ENCODE measurements at regions not wholly inside any gene's neighbourhood (a gene's known extent, or its start where the extent isn't known, plus 50 kb on each side); places are given as distances from the start of the nearest gene placed in this dataset.

GRCh38 chr11:86885311-86885710, 69.9 kb downstream of the FZD4 start:
- intact Hi-C loops (cut with micrococcal nuclease) = no loop called here
- H3K9me3 ChIP-seq (ENCODE audit: low read length) = no peaks in the 10 kb centered on the region
- no peaks in the 10 kb centered on the region for H3K79me2 ChIP-seq (ENCODE audit: low read length)
- no peaks in the 10 kb centered on the region for H3K4me1 ChIP-seq (ENCODE audit: insufficient read depth, low read length)
- no peaks in the 10 kb centered on the region for H3K36me3 ChIP-seq (ENCODE audit: low read depth, low read length)
- ChIA-PET POLR2A (ENCODE audit: unreplicated experiment) (no interaction called here), CTCF (no interaction called here)
- TF ChIP-seq EZH2phosphoT487 (IDR thresholded peaks at IDR 0.05; ENCODE audit: borderline replicate concordance, low read length) (no peak), EZH2 (IDR thresholded peaks at IDR 0.05; ENCODE audit: low read length, unreplicated experiment) (no peak), CTCF (conservative IDR thresholded peaks at IDR 0.05; ENCODE audit: low read depth, low read length) (no peak)
- H2AFZ ChIP-seq (ENCODE audit: low read length) = no peak overlapping the region
- no peak overlapping the region for H3K27ac ChIP-seq (ENCODE audit: low read length)
- no peak overlapping the region for H3K4me2 ChIP-seq (ENCODE audit: low read length)
- no peaks in the 10 kb centered on the region for H4K20me1 ChIP-seq (ENCODE audit: low read length)
- no peak overlapping the region for H3K4me3 ChIP-seq (ENCODE audit: low read length)
- ATAC-seq (no peak), DNase-seq (no peak)
- H3K9me2 ChIP-seq (replicated peaks; ENCODE audit: low read length) = no peaks in the 10 kb centered on the region
- BruUV-seq (replicated peaks) = no TSS peak
- no peaks in the 10 kb centered on the region for H3F3A ChIP-seq (ENCODE audit: low read length, unreplicated experiment)
- H3K9ac ChIP-seq (ENCODE audit: low read length) = no peak overlapping the region
- no peaks in the 10 kb centered on the region for H3K27me3 ChIP-seq (ENCODE audit: low read length)

- Histone ChIP-seq H4K20me1 (ENCODE audit: low read length) (no peaks in the 10 kb centered on the region), H3K36me3 (ENCODE audit: low read depth, low read length) (no peaks in the 10 kb centered on the region), H3K79me2 (ENCODE audit: low read length) (no peaks in the 10 kb centered on the region), H3K27ac (ENCODE audit: low read length) (no peak overlapping the region), H3K9me2 (replicated peaks; ENCODE audit: low read length) (no peaks in the 10 kb centered on the region), H2AFZ (ENCODE audit: low read length) (no peak overlapping the region), H3K9me3 (ENCODE audit: low read length) (no peaks in the 10 kb centered on the region), H3K4me2 (ENCODE audit: low read length) (no peak overlapping the region), H3F3A (ENCODE audit: low read length, unreplicated experiment) (no peaks in the 10 kb centered on the region), H3K27me3 (ENCODE audit: low read length) (no peaks in the 10 kb centered on the region), H3K4me1 (ENCODE audit: insufficient read depth, low read length) (no peaks in the 10 kb centered on the region), H3K9ac (ENCODE audit: low read length) (no peak overlapping the region), H3K4me3 (ENCODE audit: low read length) (no peak overlapping the region)
- DNase-seq (no peak), ATAC-seq (peak; percentile 46)
- BruUV-seq (replicated peaks) = no TSS peak
- ChIA-PET POLR2A (ENCODE audit: unreplicated experiment) (no interaction called here), CTCF (no interaction called here)
- TF ChIP-seq EZH2 (IDR thresholded peaks at IDR 0.05; ENCODE audit: low read length, unreplicated experiment) (no peak), EZH2phosphoT487 (IDR thresholded peaks at IDR 0.05; ENCODE audit: borderline replicate concordance, low read length) (no peak), CTCF (conservative IDR thresholded peaks at IDR 0.05; ENCODE audit: low read depth, low read length) (no peak)
- intact Hi-C loops (cut with micrococcal nuclease) = no loop called here
Measured at GRCh38 chr11:86888164-86889000, 66.8 kb downstream of the FZD4 start.

GRCh38 chr11:86889001-86889341, 66.2 kb downstream of the FZD4 start:
- TF ChIP-seq EZH2 (IDR thresholded peaks at IDR 0.05; ENCODE audit: low read length, unreplicated experiment) (no peak), CTCF (conservative IDR thresholded peaks at IDR 0.05; ENCODE audit: low read depth, low read length) (no peak), EZH2phosphoT487 (IDR thresholded peaks at IDR 0.05; ENCODE audit: borderline replicate concordance, low read length) (no peak)
- intact Hi-C loops (cut with micrococcal nuclease) = no loop called here
- H3K4me3 ChIP-seq (ENCODE audit: low read length) = no peak overlapping the region
- no TSS peak for BruUV-seq (replicated peaks)
- DNase-seq (no peak), ATAC-seq (no peak)
- no peak overlapping the region for H3K4me2 ChIP-seq (ENCODE audit: low read length)
- ChIA-PET POLR2A (ENCODE audit: unreplicated experiment) (no interaction called here), CTCF (no interaction called here)
- H3K9ac ChIP-seq (ENCODE audit: low read length) = no peak overlapping the region
- no peaks in the 10 kb centered on the region for H3K9me3 ChIP-seq (ENCODE audit: low read length)
- no peaks in the 10 kb centered on the region for H3K4me1 ChIP-seq (ENCODE audit: insufficient read depth, low read length)
- H2AFZ ChIP-seq (ENCODE audit: low read length) = no peak overlapping the region
- H3K9me2 ChIP-seq (replicated peaks; ENCODE audit: low read length) = no peaks in the 10 kb centered on the region
- H3K27ac ChIP-seq (ENCODE audit: low read length) = no peak overlapping the region
- H4K20me1 ChIP-seq (ENCODE audit: low read length) = no peaks in the 10 kb centered on the region
- H3K79me2 ChIP-seq (ENCODE audit: low read length) = no peaks in the 10 kb centered on the region
- H3K27me3 ChIP-seq (ENCODE audit: low read length) = no peaks in the 10 kb centered on the region
- no peaks in the 10 kb centered on the region for H3K36me3 ChIP-seq (ENCODE audit: low read depth, low read length)
- no peaks in the 10 kb centered on the region for H3F3A ChIP-seq (ENCODE audit: low read length, unreplicated experiment)
